ENCODE measurements at regions not wholly inside any gene's neighbourhood (a gene's known extent, or its start where the extent isn't known, plus 50 kb on each side); places are given as distances from the start of the nearest gene placed in this dataset.
A peak's percentile ranks its signal among the peaks of the same experiment; 100 is the strongest.

DNA sequence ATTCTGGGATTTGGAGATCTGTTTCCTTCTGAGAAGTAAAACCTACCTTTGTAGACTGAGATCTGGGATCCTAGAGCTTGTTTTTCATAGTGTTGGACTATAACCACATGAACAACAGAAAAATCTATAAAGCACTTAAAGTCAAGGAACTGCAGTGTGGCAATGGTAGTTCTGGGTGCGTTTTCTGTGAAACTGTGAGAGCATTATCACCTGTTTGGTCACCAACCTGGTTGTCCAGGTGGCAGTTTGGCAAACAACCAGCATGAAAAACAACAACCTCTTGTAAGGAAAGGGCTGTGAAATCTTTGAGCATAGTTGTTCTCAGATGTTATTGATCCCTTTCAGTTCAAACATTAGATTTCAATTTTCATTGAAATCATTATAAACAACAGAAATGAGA, 215.8 kb upstream of the CITED2 start:
- TF ChIP-seq, protein P1, sequence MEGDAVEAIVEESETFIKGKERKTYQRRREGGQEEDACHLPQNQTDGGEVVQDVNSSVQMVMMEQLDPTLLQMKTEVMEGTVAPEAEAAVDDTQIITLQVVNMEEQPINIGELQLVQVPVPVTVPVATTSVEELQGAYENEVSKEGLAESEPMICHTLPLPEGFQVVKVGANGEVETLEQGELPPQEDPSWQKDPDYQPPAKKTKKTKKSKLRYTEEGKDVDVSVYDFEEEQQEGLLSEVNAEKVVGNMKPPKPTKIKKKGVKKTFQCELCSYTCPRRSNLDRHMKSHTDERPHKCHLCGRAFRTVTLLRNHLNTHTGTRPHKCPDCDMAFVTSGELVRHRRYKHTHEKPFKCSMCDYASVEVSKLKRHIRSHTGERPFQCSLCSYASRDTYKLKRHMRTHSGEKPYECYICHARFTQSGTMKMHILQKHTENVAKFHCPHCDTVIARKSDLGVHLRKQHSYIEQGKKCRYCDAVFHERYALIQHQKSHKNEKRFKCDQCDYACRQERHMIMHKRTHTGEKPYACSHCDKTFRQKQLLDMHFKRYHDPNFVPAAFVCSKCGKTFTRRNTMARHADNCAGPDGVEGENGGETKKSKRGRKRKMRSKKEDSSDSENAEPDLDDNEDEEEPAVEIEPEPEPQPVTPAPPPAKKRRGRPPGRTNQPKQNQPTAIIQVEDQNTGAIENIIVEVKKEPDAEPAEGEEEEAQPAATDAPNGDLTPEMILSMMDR (conservative IDR thresholded peaks at IDR 0.05; ENCODE audit: low read depth, low read length), result no peak
- no peak for DNase-seq (ENCODE audit: low read depth)
- no peak overlapping the region for H3K4me3 ChIP-seq (ENCODE audit: low read length)

DNA sequence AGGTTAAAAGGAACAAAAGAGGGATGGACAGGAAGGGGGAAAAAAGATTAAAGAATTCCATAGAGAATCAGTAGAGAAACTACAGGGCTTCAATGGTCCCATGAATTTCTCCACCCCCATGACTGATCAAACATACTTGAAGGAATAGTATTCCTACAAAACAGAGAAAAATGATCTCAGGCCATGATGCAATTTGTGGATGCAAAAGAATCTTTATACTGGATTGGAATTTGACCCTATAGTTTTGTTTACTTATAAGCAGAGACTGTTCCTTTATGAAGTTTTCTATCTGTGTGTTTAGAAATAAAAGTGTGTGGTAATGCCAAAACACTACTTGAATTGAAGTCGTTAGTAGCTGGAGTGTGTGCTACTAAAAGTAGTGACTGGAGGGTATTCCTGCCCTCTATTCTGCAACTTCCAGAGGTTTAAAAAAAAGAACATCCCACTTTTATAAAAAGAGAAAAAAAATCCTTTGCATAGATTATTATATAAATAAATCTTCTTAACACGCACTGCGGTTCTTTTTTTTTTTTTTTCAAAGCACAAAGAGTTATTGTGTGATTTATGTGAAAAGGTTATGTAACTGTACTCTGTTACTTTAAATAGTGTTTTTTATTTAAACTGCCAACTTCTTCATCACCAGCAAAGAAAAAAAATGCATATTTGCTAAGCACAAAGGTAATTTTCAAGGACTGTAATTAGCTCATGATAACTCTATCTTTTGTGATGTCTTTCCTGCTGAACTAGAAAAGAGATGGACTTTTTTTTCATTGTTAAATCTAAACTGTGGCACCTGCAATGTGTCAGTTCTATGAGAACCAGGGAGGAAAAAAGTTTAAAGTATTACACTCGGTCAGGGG, 214.5 kb upstream of the CITED2 start:
- no peak for DNase-seq (ENCODE audit: low read depth)
- no peak overlapping the region for H3K4me3 ChIP-seq (ENCODE audit: low read length)
- TF ChIP-seq, protein P1 (conservative IDR thresholded peaks at IDR 0.05; ENCODE audit: low read depth, low read length), result no peak

DNA sequence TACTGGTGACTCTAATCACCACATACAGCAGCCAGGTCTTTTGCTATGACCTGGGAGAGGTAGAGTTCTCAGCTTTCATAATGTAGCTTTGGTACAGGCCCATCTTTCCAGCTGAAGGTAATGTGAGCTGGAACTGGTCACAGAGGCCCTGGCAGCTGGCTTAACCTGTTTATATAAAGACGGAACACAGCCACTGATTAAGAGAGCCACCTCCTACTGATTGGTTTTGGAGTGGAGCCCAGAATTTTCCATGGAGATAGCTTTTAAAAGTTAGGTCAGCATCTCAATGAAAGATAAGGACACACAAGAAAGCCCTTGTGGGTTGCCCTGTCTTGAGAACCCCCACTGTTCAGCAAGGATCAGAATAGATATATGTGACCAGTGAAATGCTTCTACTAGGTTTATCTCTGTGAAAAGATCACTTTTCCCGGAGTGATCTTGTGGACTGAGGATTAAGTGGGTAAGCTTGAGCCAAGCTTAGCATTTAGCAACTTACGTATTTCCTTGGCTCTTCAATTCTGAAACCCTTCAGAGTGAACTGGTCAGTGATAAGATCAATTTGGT, 213.7 kb upstream of the CITED2 start:
- DNase-seq (ENCODE audit: low read depth), result peak; percentile 76

DNA sequence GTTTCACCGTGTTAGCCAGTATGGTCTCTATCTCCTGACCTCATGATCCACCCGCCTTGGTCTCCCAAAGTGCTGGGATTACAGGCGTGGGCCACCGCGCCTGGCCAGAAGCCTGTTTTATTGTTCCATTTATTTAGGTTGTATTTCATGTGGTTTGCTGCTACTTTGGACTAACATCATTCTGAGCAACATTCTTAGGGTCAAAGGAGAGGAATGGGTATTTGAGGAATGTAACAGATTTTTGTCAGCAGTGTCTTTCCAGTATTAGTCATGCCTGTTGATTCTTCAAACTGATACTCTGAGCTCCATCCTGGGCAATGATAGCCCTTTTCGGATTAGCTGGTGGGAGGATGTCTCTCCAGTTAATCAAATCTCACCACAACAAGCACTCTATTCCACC, 213.0 kb upstream of the CITED2 start:
- TF ChIP-seq, protein P1 (conservative IDR thresholded peaks at IDR 0.05; ENCODE audit: low read depth, low read length), result no peak
- no peak overlapping the region for H3K4me3 ChIP-seq (ENCODE audit: low read length)
- peak; percentile 79 for DNase-seq (ENCODE audit: low read depth)

More for the DNA sequence above, 213.7 kb upstream of the CITED2 start:
- no peak overlapping the region for H3K4me3 ChIP-seq (ENCODE audit: low read length)
- TF ChIP-seq, protein P1 (conservative IDR thresholded peaks at IDR 0.05; ENCODE audit: low read depth, low read length), result no peak

DNA sequence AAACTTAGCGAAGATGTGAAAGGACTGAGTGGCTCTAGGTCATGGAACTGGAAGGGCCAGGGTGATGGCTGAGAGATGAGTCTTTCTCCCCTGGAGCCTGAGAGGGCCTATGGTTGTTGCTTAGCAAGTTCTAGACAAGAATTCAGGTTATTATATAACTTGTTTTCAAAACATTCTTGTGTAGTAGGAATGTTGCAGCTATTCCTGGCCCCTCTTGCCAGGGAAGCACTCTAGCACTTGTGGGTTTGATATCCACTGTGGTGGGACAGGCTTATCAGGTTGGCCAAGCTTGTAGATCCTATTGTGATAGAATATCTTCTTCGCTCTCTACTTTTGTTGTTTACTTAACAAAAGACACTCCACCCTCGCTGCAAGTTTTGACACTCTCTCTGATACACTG, 211.8 kb upstream of the CITED2 start:
- no peak for DNase-seq (ENCODE audit: low read depth)
- TF ChIP-seq, protein P1 (conservative IDR thresholded peaks at IDR 0.05; ENCODE audit: low read depth, low read length), result no peak

DNA sequence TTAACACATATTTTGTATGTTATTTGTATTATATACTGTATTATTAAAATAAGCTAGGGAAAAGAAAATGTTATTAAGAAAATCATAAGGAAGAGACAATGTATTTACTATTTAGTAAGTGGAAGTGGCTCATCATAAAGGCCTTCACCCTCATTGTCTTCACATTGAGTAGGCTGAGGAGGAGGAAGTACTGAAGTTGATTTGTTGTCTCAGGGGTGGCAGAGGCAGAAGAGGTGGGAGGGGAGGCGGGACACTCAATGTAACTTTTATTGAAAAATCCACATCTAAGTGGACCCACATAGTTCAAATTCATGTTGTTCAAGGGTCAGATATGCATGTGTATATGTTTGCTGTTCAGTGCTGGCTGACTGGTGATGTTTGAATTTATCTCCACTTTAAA, 210.2 kb upstream of the CITED2 start:
- no peak for DNase-seq (ENCODE audit: low read depth)
- TF ChIP-seq, protein P1 (conservative IDR thresholded peaks at IDR 0.05; ENCODE audit: low read depth, low read length), result no peak
- no peak overlapping the region for H3K4me3 ChIP-seq (ENCODE audit: low read length)

More for the DNA sequence above, 211.8 kb upstream of the CITED2 start:
- H3K4me3 ChIP-seq (ENCODE audit: low read length), result no peak overlapping the region

DNA sequence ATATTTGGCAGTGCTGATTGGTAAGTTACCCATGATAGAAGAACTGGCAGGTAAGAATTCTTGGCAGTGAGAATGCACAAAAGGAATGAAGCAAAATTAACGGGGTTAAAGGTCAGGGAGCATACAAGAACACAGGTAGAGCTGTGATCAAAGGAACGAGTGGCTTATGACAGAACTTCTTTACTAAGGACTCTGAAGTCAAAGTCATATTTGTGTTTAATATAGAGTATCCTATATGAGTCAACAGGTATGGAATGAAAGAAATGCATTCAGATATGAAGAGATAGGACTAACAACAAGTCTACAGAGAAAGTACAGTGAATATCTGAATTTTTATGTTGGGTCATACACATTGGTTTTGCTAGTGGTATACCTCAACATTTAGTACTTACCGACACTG, 209.0 kb upstream of the CITED2 start:
- no peak overlapping the region for H3K4me3 ChIP-seq (ENCODE audit: low read length)
- TF ChIP-seq, protein P1 (conservative IDR thresholded peaks at IDR 0.05; ENCODE audit: low read depth, low read length), result no peak
- no peak for DNase-seq (ENCODE audit: low read depth)
